Natural killer cell (primary cell): ENCODE measurements at regions not wholly inside any gene's neighbourhood (a gene's known extent, or its start where the extent isn't known, plus 50 kb on each side); places are given as distances from the start of the nearest gene placed in this dataset.

Source experiments
- ATAC-seq, 3 donors: fragments of 150-1000 bp in 2 of 3; fragments of 200-7000 bp in 1 of 3; cut with Tn5 transposase; 1 replicate in 1 of 3; 2 replicates in 2 of 3; pipeline ENCODE4 v1.10.0; 2021; ENCODE audit warnings: mild to moderate bottlenecking in 2 of 3, moderate library complexity in 2 of 3
- DNase-seq, 2 donors: peaks; one replicate each; pipeline versions ENCODE4 v3.0.0 to v3.0.0-alpha.2; 2013 to 2021; ENCODE audit warnings: mixed read lengths in 1 of 2
- H3K27ac ChIP-seq: one replicate; pipeline ENCODE4 v1.5.1; 2013; ENCODE audit warnings: mild to moderate bottlenecking, low read length
- H3K27me3 ChIP-seq: one replicate; pipeline ENCODE4 v1.6.1; 2013; ENCODE audit warnings: low read length; ENCODE audit not compliant: control insufficient read depth, insufficient read depth
- H3K36me3 ChIP-seq: one replicate; pipeline ENCODE4 v1.6.1; 2013; ENCODE audit warnings: low read length; ENCODE audit not compliant: control insufficient read depth, insufficient read depth
- H3K4me1 ChIP-seq: one replicate; pipeline ENCODE4 v1.6.1; 2013; ENCODE audit warnings: low read length; ENCODE audit not compliant: control insufficient read depth, insufficient read depth
- H3K4me3 ChIP-seq: one replicate; pipeline ENCODE4 v1.5.1; 2013; ENCODE audit warnings: low read length
- H3K9me3 ChIP-seq: one replicate; pipeline ENCODE4 v1.6.1; 2013; ENCODE audit warnings: low read length; ENCODE audit not compliant: control insufficient read depth, insufficient read depth
- H3K27ac Mint-ChIP-seq, 2 donors: one replicate each; pipeline ENCODE4 v1.8.0; 2022; ENCODE audit warnings: mild to moderate bottlenecking in 2 of 2, mixed read lengths in 2 of 2, moderate library complexity in 1 of 2
- H3K27me3 Mint-ChIP-seq, 2 donors: one replicate each; pipeline ENCODE4 v1.8.0; 2022; ENCODE audit warnings: low read depth in 2 of 2, mixed read lengths in 2 of 2
- H3K36me3 Mint-ChIP-seq: one replicate; pipeline ENCODE4 v1.8.0; 2022; ENCODE audit warnings: mixed read lengths
- H3K4me1 Mint-ChIP-seq, 2 donors: one replicate each; pipeline ENCODE4 v1.8.0; 2022; ENCODE audit warnings: mixed read lengths in 2 of 2
- H3K4me3 Mint-ChIP-seq: one replicate; pipeline ENCODE4 v1.8.0; 2022; ENCODE audit warnings: mild to moderate bottlenecking, moderate library complexity, mixed read lengths
- H3K9me3 Mint-ChIP-seq, 2 donors: one replicate each; pipeline ENCODE4 v1.8.0; 2022; ENCODE audit warnings: mixed read lengths in 2 of 2
- WGBS: methylation state at CpG from one replicate; pipeline ENCODE4 v1.1.7; 2013; ENCODE audit warnings: missing lambda C conversion rate; ENCODE audit not compliant: insufficient coverage; 5-methylcytosine and 5-hydroxymethylcytosine counted together
- intact Hi-C: fragments of 100-400 bp; cut with micrococcal nuclease; formaldehyde crosslinking; loops from one replicate; pipeline ENCODE4 v1.14.2; 2022
- TF ChIP-seq, protein P1 (sequence below): fragments of 200-600 bp; IDR thresholded peaks from one replicate; pipeline ENCODE4 v1.8.0; 2022; ENCODE audit warnings: antibody characterized with exemption

DNA sequence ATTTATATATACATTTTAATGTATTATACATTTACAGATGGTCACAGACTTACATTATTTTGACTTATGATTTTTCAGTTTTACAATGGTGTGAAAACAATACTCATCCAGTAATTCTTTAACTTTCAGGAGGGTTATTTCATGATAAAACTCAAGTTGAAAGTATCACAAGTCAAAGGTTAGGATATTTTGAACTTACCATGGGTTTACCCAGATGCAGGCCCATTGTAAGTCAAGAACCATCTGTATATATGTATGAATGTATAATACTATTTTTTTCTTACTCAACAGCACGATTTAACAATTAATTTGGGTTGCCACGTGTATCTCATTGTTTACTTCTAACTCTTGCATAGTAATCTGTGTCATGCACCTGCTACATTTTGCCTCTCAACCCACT, 1002.0 kb downstream of the OTOL1 start:
- 84% methylated on average over 2 of the region's 2 CpGs for WGBS
- H3K27ac Mint-ChIP-seq, result no peak overlapping the region
- Histone ChIP-seq H3K27ac (no peak overlapping the region), H3K27me3 (no peaks in the 10 kb centered on the region), H3K9me3 (peaks cover 6% of the 10 kb centered on the region), H3K4me3 (no peak overlapping the region), H3K4me1 (no peaks in the 10 kb centered on the region), H3K36me3 (no peaks in the 10 kb centered on the region)
- peaks cover 13 to 19% of the 10 kb centered on the region in 2 donors for H3K9me3 Mint-ChIP-seq
- H3K4me1 Mint-ChIP-seq, result no peaks in the 10 kb centered on the region
- ATAC-seq, result no peak
- H3K36me3 Mint-ChIP-seq, result peaks cover 7% of the 10 kb centered on the region
- no peak overlapping the region for H3K4me3 Mint-ChIP-seq
- no peak for DNase-seq
- intact Hi-C loops, result no loop called here
- H3K27me3 Mint-ChIP-seq, result no peaks in the 10 kb centered on the region
- TF ChIP-seq, protein P1, sequence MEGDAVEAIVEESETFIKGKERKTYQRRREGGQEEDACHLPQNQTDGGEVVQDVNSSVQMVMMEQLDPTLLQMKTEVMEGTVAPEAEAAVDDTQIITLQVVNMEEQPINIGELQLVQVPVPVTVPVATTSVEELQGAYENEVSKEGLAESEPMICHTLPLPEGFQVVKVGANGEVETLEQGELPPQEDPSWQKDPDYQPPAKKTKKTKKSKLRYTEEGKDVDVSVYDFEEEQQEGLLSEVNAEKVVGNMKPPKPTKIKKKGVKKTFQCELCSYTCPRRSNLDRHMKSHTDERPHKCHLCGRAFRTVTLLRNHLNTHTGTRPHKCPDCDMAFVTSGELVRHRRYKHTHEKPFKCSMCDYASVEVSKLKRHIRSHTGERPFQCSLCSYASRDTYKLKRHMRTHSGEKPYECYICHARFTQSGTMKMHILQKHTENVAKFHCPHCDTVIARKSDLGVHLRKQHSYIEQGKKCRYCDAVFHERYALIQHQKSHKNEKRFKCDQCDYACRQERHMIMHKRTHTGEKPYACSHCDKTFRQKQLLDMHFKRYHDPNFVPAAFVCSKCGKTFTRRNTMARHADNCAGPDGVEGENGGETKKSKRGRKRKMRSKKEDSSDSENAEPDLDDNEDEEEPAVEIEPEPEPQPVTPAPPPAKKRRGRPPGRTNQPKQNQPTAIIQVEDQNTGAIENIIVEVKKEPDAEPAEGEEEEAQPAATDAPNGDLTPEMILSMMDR, result no peak

DNA sequence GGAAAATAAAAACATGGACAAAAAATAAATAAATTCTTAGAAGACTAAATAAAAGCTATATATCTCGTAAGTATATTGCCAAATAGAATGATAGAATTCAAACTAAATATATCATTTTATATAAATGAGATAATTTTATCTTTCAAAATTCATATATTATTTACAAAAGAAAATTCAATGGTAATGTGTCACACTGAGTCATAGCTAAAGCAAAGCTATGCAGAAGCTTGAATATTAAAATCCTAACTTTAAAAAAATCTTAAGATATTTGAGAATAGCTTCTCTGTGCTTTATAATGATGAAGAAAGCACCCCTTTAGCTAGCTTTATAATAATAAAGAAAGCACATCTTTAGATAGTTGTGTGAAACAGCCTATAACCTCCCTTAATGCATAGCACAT, 1010.8 kb downstream of the OTOL1 start:
- no peak overlapping the region for H3K27ac ChIP-seq
- no peak overlapping the region for H3K4me3 Mint-ChIP-seq
- no peak for ATAC-seq
- no peaks in the 10 kb centered on the region for H3K27me3 Mint-ChIP-seq
- H3K4me1 ChIP-seq, result no peaks in the 10 kb centered on the region
- H3K36me3 Mint-ChIP-seq, result no peaks in the 10 kb centered on the region
- no peaks in the 10 kb centered on the region for H3K4me1 Mint-ChIP-seq
- H3K9me3 ChIP-seq, result peaks cover 4% of the 10 kb centered on the region
- intact Hi-C loops, result no loop called here
- no peaks in the 10 kb centered on the region for H3K36me3 ChIP-seq
- H3K27me3 ChIP-seq, result no peaks in the 10 kb centered on the region
- no peak overlapping the region for H3K4me3 ChIP-seq
- no CpG with 5 or more reads among the region's 1 CpG for WGBS
- no peak overlapping the region for H3K27ac Mint-ChIP-seq
- DNase-seq, result no peak
- TF ChIP-seq, protein P1, result no peak
- H3K9me3 Mint-ChIP-seq, result peaks cover 15 to 16% of the 10 kb centered on the region in 2 donors

DNA sequence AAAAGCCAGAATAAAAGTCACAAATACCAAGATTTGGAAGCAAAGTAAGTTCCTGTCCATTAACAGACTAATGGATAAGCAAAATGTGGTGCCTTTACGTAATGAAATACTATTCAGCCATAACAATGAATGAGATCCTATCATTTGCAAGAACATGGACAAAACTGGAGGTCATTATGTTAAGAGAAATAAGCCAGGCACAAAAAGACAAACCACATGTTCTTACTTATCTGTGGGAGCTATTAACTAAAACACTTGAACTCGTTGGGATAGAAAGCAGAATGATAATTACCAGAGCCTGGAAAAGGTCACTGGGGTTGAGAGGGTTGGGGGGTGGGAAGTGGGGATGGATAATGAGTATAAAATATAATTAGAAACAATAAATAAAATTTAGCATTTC, 1015.9 kb downstream of the OTOL1 start:
- intact Hi-C loops, result no loop called here
- ATAC-seq (no peak), DNase-seq (no peak)
- Mint-ChIP-seq H3K27me3 (no peaks in the 10 kb centered on the region), H3K27ac (no peak overlapping the region), H3K36me3 (peaks cover 9% of the 10 kb centered on the region), H3K4me1 (no peaks in the 10 kb centered on the region), H3K9me3 (peaks cover 20 to 21% of the 10 kb centered on the region in 2 donors), H3K4me3 (no peak overlapping the region)
- no peak overlapping the region for H3K27ac ChIP-seq
- H3K9me3 ChIP-seq, result no peaks in the 10 kb centered on the region
- H3K27me3 ChIP-seq, result no peaks in the 10 kb centered on the region
- no peak overlapping the region for H3K4me3 ChIP-seq
- 100% methylated on average over 1 of the region's 2 CpGs for WGBS
- H3K36me3 ChIP-seq, result no peaks in the 10 kb centered on the region
- no peaks in the 10 kb centered on the region for H3K4me1 ChIP-seq
- TF ChIP-seq, protein P1, result no peak

DNA sequence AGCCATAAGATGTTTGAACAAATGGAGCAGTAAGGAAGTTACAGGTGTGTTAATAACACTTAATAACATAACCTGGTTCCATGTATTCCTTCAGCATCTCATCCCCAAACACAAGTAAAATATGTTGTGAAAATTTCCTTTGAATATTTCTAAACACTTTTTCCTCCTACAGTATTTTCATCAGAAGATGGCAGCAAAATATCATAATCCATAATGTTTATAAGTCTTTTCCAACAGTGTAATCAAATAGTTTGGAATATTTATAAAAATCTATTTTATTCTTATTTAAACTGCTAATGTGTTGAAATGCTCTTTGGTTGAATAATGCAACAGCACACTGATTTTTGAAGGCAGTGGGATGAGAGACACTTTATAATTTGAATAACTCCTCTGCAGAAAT, 1020.5 kb downstream of the OTOL1 start:
- TF ChIP-seq, protein P1, result no peak
- Mint-ChIP-seq H3K4me3 (no peak overlapping the region), H3K9me3 (peaks cover 13 to 16% of the 10 kb centered on the region in 2 donors), H3K27me3 (no peaks in the 10 kb centered on the region), H3K27ac (no peak overlapping the region), H3K4me1 (no peaks in the 10 kb centered on the region), H3K36me3 (peaks cover 9% of the 10 kb centered on the region)
- H3K9me3 ChIP-seq, result no peaks in the 10 kb centered on the region
- DNase-seq (no peak), ATAC-seq (no peak)
- intact Hi-C loops, result no loop called here
- no peaks in the 10 kb centered on the region for H3K4me1 ChIP-seq
- H3K36me3 ChIP-seq, result no peaks in the 10 kb centered on the region
- no peaks in the 10 kb centered on the region for H3K27me3 ChIP-seq
- H3K27ac ChIP-seq, result no peak overlapping the region
- H3K4me3 ChIP-seq, result no peak overlapping the region
